ENCODE measurements at regions not wholly inside any gene's neighbourhood (a gene's known extent, or its start where the extent isn't known, plus 50 kb on each side); places are given as distances from the start of the nearest gene placed in this dataset.

- FAIRE-seq (no peak), DNase-seq (ENCODE audit: low spot score) (no peak)
Observed at GRCh38 chr9:107972346-107972745, 482.8 kb upstream of the KLF4 start.

GRCh38 chr9:107971241-107971640 lies 481.7 kb upstream of the KLF4 start:
- FAIRE-seq = no peak

GRCh38 chr9:107970726-107971125 lies 481.2 kb upstream of the KLF4 start:
- no peak for DNase-seq (ENCODE audit: low spot score)
- no peak for FAIRE-seq

More at GRCh38 chr9:107971241-107971640, 481.7 kb upstream of the KLF4 start:
- no peak for DNase-seq (ENCODE audit: low spot score)

- DNase-seq (ENCODE audit: low spot score) = no peak
- no peak for FAIRE-seq
Observed at GRCh38 chr9:107969727-107970126, 480.2 kb upstream of the KLF4 start.

- DNase-seq (ENCODE audit: low spot score) (no peak), FAIRE-seq (no peak)
Observed at GRCh38 chr9:107969141-107969540, 479.6 kb upstream of the KLF4 start.

GRCh38 chr9:107963246-107963645 lies 473.7 kb upstream of the KLF4 start:
- FAIRE-seq (no peak), DNase-seq (ENCODE audit: low spot score) (no peak)

GRCh38 chr9:107960916-107961315 lies 471.3 kb upstream of the KLF4 start:
- DNase-seq (ENCODE audit: low spot score) (no peak), FAIRE-seq (no peak)

GRCh38 chr9:107954312-107954711 lies 464.7 kb upstream of the KLF4 start:
- FAIRE-seq (no peak), DNase-seq (ENCODE audit: low spot score) (no peak)

GRCh38 chr9:107953556-107954125 lies 464.1 kb upstream of the KLF4 start:
- FAIRE-seq (no peak), DNase-seq (ENCODE audit: low spot score) (no peak)

GRCh38 chr9:107952773-107953172 lies 463.2 kb upstream of the KLF4 start:
- no peak for FAIRE-seq
- no peak for DNase-seq (ENCODE audit: low spot score)

- FAIRE-seq = no peak
- DNase-seq (ENCODE audit: low spot score) = no peak
Observed at GRCh38 chr9:107951511-107951910, 461.9 kb upstream of the KLF4 start.

- FAIRE-seq = no peak
- DNase-seq (ENCODE audit: low spot score) = no peak
Observed at GRCh38 chr9:107949061-107949460, 459.5 kb upstream of the KLF4 start.

- FAIRE-seq = no peak
- no peak for DNase-seq (ENCODE audit: low spot score)
Observed at GRCh38 chr9:107948601-107949000, 459.0 kb upstream of the KLF4 start.

GRCh38 chr9:107948086-107948485 lies 458.5 kb upstream of the KLF4 start:
- peak; percentile 39 for DNase-seq (ENCODE audit: low spot score)
- no peak for FAIRE-seq

- FAIRE-seq = no peak
- no peak for DNase-seq (ENCODE audit: low spot score)
Observed at GRCh38 chr9:107946364-107947141, 457.0 kb upstream of the KLF4 start.

- DNase-seq (ENCODE audit: low spot score) (no peak), FAIRE-seq (no peak)
Observed at GRCh38 chr9:107945961-107946360, 456.4 kb upstream of the KLF4 start.

- FAIRE-seq (no peak), DNase-seq (ENCODE audit: low spot score) (no peak)
Observed at GRCh38 chr9:107945493-107945892, 455.9 kb upstream of the KLF4 start.

GRCh38 chr9:107944387-107944786 lies 454.8 kb upstream of the KLF4 start:
- FAIRE-seq = no peak

GRCh38 chr9:107943901-107944300 lies 454.3 kb upstream of the KLF4 start:
- no peak for FAIRE-seq
- no peak for DNase-seq (ENCODE audit: low spot score)

More at GRCh38 chr9:107944387-107944786, 454.8 kb upstream of the KLF4 start:
- DNase-seq (ENCODE audit: low spot score) = no peak

- no peak for FAIRE-seq
- no peak for DNase-seq (ENCODE audit: low spot score)
Observed at GRCh38 chr9:107942856-107943255, 453.3 kb upstream of the KLF4 start.

- no peak for FAIRE-seq
- no peak for DNase-seq (ENCODE audit: low spot score)
Observed at GRCh38 chr9:107942291-107942690, 452.7 kb upstream of the KLF4 start.

- FAIRE-seq (no peak), DNase-seq (ENCODE audit: low spot score) (no peak)
Observed at GRCh38 chr9:107940616-107941595, 451.3 kb upstream of the KLF4 start.

Data from urothelium cell line (cell line).